ENCODE measurements at regions not wholly inside any gene's neighbourhood (a gene's known extent, or its start where the extent isn't known, plus 50 kb on each side); places are given as distances from the start of the nearest gene placed in this dataset.
"Not testable (repeated sequence)": the region's sequence is repeated elsewhere in the genome, so short reads cannot be mapped to it uniquely, and the experiment has no call there.

DNA sequence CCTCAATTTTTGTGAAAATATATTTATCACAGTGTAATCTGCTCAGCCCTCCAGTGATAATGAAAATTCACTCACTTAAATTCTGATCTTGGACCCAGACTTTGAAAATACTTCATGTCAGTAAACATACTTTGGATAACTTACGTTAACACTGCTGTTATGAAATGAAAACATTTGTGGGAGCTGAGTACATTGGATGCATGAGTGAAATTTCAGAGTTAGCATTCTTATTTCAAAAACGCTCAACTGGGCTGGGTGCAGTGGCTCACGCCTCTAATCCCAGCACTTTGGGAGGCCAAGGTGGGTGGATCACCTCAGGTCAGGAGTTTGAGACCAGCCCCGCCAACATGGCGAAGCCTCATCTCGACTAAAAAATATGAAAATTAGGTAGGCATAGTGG is 196.4 kb downstream of the UTRN start:
- intact Hi-C loops (cut with DNase I): loop anchor here (10.0 kb wide), 2 partner anchors 197 to 267 kb away; partner anchors contain the start of gene UTRN
- H3K9me3 ChIP-seq: no peaks in the 10 kb centered on the region
- no peak for DNase-seq (ENCODE audit: extremely low spot score in 2 of 2)
- H3K27ac ChIP-seq: no peak overlapping the region
- no peaks in the 10 kb centered on the region for H3K27me3 ChIP-seq
- no peaks in the 10 kb centered on the region for H3K4me1 ChIP-seq
- no peak for TF ChIP-seq POLR2AphosphoS5 (IDR thresholded peaks at IDR 0.05; ENCODE audit: insufficient read depth in 1 of 2, low read depth in 1 of 2)
- TF ChIP-seq, protein P1, sequence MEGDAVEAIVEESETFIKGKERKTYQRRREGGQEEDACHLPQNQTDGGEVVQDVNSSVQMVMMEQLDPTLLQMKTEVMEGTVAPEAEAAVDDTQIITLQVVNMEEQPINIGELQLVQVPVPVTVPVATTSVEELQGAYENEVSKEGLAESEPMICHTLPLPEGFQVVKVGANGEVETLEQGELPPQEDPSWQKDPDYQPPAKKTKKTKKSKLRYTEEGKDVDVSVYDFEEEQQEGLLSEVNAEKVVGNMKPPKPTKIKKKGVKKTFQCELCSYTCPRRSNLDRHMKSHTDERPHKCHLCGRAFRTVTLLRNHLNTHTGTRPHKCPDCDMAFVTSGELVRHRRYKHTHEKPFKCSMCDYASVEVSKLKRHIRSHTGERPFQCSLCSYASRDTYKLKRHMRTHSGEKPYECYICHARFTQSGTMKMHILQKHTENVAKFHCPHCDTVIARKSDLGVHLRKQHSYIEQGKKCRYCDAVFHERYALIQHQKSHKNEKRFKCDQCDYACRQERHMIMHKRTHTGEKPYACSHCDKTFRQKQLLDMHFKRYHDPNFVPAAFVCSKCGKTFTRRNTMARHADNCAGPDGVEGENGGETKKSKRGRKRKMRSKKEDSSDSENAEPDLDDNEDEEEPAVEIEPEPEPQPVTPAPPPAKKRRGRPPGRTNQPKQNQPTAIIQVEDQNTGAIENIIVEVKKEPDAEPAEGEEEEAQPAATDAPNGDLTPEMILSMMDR (IDR thresholded peaks at IDR 0.05): no peak
- TF ChIP-seq POLR2A (IDR thresholded peaks at IDR 0.05): no peak
- H3K4me3 ChIP-seq: no peak overlapping the region
- peaks cover 0 to 27% of the 10 kb centered on the region in 2 donors for H3K36me3 ChIP-seq

GRCh38 chr6:144482142-144482541 is 197.0 kb downstream of the UTRN start:
- intact Hi-C loops (cut with DNase I): loop anchor here (10.0 kb wide), 2 partner anchors 197 to 267 kb away; partner anchors contain the start of gene UTRN
- H3K27ac ChIP-seq: no peak overlapping the region
- H3K27me3 ChIP-seq: no peaks in the 10 kb centered on the region
- peaks cover 0 to 28% of the 10 kb centered on the region in 2 donors for H3K36me3 ChIP-seq
- no peak for DNase-seq (ENCODE audit: extremely low spot score in 2 of 2)
- TF ChIP-seq, protein P1 (IDR thresholded peaks at IDR 0.05): peak; percentile 13 to 66 (median 60)
- TF ChIP-seq POLR2AphosphoS5 (IDR thresholded peaks at IDR 0.05; ENCODE audit: insufficient read depth in 1 of 2, low read depth in 1 of 2): no peak
- no peaks in the 10 kb centered on the region for H3K4me1 ChIP-seq
- no peaks in the 10 kb centered on the region for H3K9me3 ChIP-seq
- H3K4me3 ChIP-seq: no peak overlapping the region

- no peak for DNase-seq (ENCODE audit: extremely low spot score in 2 of 2)
- Histone ChIP-seq H3K4me3 (no peak overlapping the region), H3K27me3 (no peaks in the 10 kb centered on the region), H3K4me1 (no peaks in the 10 kb centered on the region), H3K36me3 (peaks cover 0 to 53% of the 10 kb centered on the region in 2 donors), H3K27ac (no peak overlapping the region), H3K9me3 (no peaks in the 10 kb centered on the region)
- TF ChIP-seq POLR2A (IDR thresholded peaks at IDR 0.05) (no peak), POLR2AphosphoS5 (IDR thresholded peaks at IDR 0.05; ENCODE audit: insufficient read depth in 1 of 2, low read depth in 1 of 2) (no peak)
- TF ChIP-seq, protein P1 (IDR thresholded peaks at IDR 0.05): no peak
- intact Hi-C loops (cut with DNase I): loop anchor here (10.0 kb wide), 2 partner anchors 201 to 271 kb away; partner anchors contain the start of gene UTRN
Measured at GRCh38 chr6:144485531-144485930, 200.4 kb downstream of the UTRN start.

- Histone ChIP-seq H3K27me3 (no peaks in the 10 kb centered on the region), H3K4me3 (no peak overlapping the region), H3K36me3 (peaks cover 0 to 71% of the 10 kb centered on the region in 2 donors), H3K9me3 (no peaks in the 10 kb centered on the region), H3K4me1 (no peaks in the 10 kb centered on the region), H3K27ac (no peak overlapping the region)
- TF ChIP-seq, protein P1 (IDR thresholded peaks at IDR 0.05): no peak
- no peak for TF ChIP-seq POLR2A (IDR thresholded peaks at IDR 0.05)
- TF ChIP-seq POLR2AphosphoS5 (IDR thresholded peaks at IDR 0.05; ENCODE audit: insufficient read depth in 1 of 2, low read depth in 1 of 2): no peak
- intact Hi-C loops (cut with DNase I): loop anchor here (10.0 kb wide), 2 partner anchors 204 to 274 kb away; partner anchors contain the start of gene UTRN
- no peak for DNase-seq (ENCODE audit: extremely low spot score in 2 of 2)
Measured at GRCh38 chr6:144488590-144488989, 203.5 kb downstream of the UTRN start.

DNA sequence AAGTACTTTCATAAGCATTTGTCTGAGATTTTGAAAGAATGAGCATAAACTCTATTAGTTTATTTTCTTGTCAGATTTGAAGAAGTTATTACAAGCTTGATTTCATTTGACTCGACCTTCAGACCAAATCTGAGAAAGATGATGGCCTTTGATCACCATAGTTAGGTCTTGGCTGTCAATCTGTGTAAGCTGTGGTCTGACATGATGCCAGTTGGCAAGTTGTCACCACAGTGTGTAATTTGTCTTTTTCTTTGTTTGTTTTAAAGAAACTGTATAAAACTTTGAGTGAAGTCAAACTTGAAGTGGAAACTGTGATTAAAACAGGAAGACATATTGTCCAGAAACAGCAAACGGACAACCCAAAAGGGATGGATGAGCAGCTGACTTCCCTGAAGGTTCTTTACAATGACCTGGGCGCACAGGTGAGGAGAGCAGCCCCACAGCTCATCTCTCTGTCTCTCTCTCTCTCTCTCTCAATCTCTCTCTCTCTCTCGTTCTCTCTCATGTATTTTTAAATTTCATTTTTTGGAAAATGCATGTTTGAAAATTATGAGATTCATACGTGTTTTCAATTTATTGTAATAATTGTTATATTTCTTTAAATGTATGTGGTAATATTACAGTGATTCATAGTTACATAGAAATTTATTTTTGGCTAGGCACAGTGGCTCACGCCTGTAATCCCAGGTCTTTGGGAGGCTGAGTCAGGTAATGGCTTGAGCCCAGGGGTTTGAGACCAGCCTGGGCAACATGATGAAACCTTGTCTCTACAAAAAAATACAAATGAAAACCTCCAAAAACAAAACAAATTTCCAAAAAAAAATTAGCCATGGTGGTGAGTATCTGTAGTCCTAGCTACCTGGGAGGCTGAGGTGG is 208.1 kb downstream of the UTRN start:
- Histone ChIP-seq H3K36me3 (peaks cover 0 to 51% of the 10 kb centered on the region in 2 donors), H3K27ac (no peak overlapping the region)

GRCh38 chr6:144495076-144495475 is 209.9 kb downstream of the UTRN start:
- not testable (repeated sequence) for DNase-seq (ENCODE audit: extremely low spot score in 2 of 2); H3K27me3 ChIP-seq; H3K27ac ChIP-seq; H3K4me3 ChIP-seq; H3K9me3 ChIP-seq; H3K4me1 ChIP-seq
- intact Hi-C loops (cut with DNase I): loop anchor here (10.0 kb wide), 1 partner anchor 380 kb away; no protein-coding TSS in a partner anchor
- peaks cover 0 to 43% of the 10 kb centered on the region in 2 donors for H3K36me3 ChIP-seq

More for the DNA sequence above, 208.1 kb downstream of the UTRN start:
- Histone ChIP-seq H3K9me3 (no peaks in the 10 kb centered on the region), H3K27me3 (no peaks in the 10 kb centered on the region), H3K4me1 (no peaks in the 10 kb centered on the region), H3K4me3 (no peak overlapping the region)
- DNase-seq (ENCODE audit: extremely low spot score in 2 of 2): no peak
- intact Hi-C loops (cut with DNase I): loop anchor here (10.0 kb wide), 1 partner anchor 378 kb away; no protein-coding TSS in a partner anchor
- TF ChIP-seq POLR2AphosphoS5 (IDR thresholded peaks at IDR 0.05; ENCODE audit: insufficient read depth in 1 of 2, low read depth in 1 of 2): no peak
- TF ChIP-seq, protein P1 (IDR thresholded peaks at IDR 0.05): no peak

Measured in vagina (tissue), 2 donors.